CD4-positive, alpha-beta T cell treated with Interleukin-17A for 4 hours (primary cell): ENCODE measurements at regions not wholly inside any gene's neighbourhood (a gene's known extent, or its start where the extent isn't known, plus 50 kb on each side); places are given as distances from the start of the nearest gene placed in this dataset.
"Not testable (repeated sequence)": the region's sequence is repeated elsewhere in the genome, so short reads cannot be mapped to it uniquely, and the experiment has no call there.

Source experiments
- DNase-seq: peaks from one replicate; pipeline ENCODE4 v3.0.0-alpha.2; 2020; ENCODE audit warnings: mixed read lengths

- no peak for DNase-seq
Measured at GRCh38 chr5:90284375-90284774, 125.2 kb downstream of the CETN3 start.

- DNase-seq: no peak
Measured at GRCh38 chr5:90279091-90279490, 130.5 kb downstream of the CETN3 start.

- DNase-seq: no peak
Measured at GRCh38 chr5:90274216-90274615, 135.3 kb downstream of the CETN3 start.

- no peak for DNase-seq
Measured at GRCh38 chr5:90267646-90268045, 141.9 kb downstream of the CETN3 start.

GRCh38 chr5:90265545-90265857 lies 144.1 kb downstream of the CETN3 start:
- DNase-seq: no peak

- DNase-seq: peak; percentile 40
Measured at GRCh38 chr5:90264689-90265544, 144.6 kb downstream of the CETN3 start.

- no peak for DNase-seq
Measured at GRCh38 chr5:90263102-90263820, 146.3 kb downstream of the CETN3 start.

GRCh38 chr5:90251447-90251846 lies 158.1 kb downstream of the CETN3 start:
- no peak for DNase-seq

- no peak for DNase-seq
Measured at GRCh38 chr5:90248640-90249039, 160.9 kb downstream of the CETN3 start.

- DNase-seq: not testable (repeated sequence)
Measured at GRCh38 chr5:90243848-90244247, 165.7 kb downstream of the CETN3 start.

- DNase-seq: no peak
Measured at GRCh38 chr5:90233476-90233875, 176.1 kb downstream of the CETN3 start.

- no peak for DNase-seq
Measured at GRCh38 chr5:90231688-90232087, 177.9 kb downstream of the CETN3 start.

- no peak for DNase-seq
Measured at GRCh38 chr5:90227683-90228082, 181.9 kb downstream of the CETN3 start.

GRCh38 chr5:90226433-90227099 lies 183.0 kb downstream of the CETN3 start:
- no peak for DNase-seq

- no peak for DNase-seq
Measured at GRCh38 chr5:90224342-90224741, 185.2 kb downstream of the CETN3 start.

GRCh38 chr5:90223756-90224155 lies 185.8 kb downstream of the CETN3 start:
- no peak for DNase-seq

- DNase-seq: no peak
Measured at GRCh38 chr5:90221951-90222350, 187.6 kb downstream of the CETN3 start.

GRCh38 chr5:90220554-90220953 lies 189.0 kb downstream of the CETN3 start:
- DNase-seq: no peak

- DNase-seq: no peak
Measured at GRCh38 chr5:90214991-90215390, 194.6 kb downstream of the CETN3 start.

- DNase-seq: not testable (repeated sequence)
Measured at GRCh38 chr5:90208323-90208722, 201.2 kb downstream of the CETN3 start.

- DNase-seq: no peak
Measured at GRCh38 chr5:90201923-90202322, 207.6 kb downstream of the CETN3 start.

GRCh38 chr5:90193185-90193822 lies 216.3 kb downstream of the CETN3 start:
- DNase-seq: no peak

- DNase-seq: no peak
Measured at GRCh38 chr5:90191352-90192045, 218.1 kb downstream of the CETN3 start.
